ENCODE measurements at regions not wholly inside any gene's neighbourhood (a gene's known extent, or its start where the extent isn't known, plus 50 kb on each side); places are given as distances from the start of the nearest gene placed in this dataset.

DNA sequence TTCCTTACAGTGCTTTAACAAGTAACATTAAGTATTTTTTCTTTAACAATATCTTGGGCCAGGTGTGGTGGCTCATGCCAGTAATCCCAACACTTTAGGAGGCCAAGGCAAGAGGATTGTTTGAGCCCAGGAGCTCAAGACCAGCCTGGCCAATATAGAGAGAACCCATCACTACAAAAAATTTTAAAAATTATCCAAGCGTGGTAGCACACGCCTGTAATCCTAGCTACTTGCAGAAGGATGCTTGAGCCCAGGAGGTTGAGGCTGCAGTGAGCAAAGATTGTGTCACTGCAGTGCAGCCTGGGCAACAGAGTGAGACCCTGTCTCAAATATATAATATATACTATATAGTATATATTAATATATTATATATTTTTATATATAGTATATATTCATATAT, 162.2 kb downstream of the ZNF674 start:
- TF ChIP-seq RERE (CRISPR knock-in tag; IDR thresholded peaks at IDR 0.05; ENCODE audit: borderline replicate concordance): no peak
- no peak for TF ChIP-seq YY1 (IDR thresholded peaks at IDR 0.05; ENCODE audit: borderline replicate concordance in 1 of 3, control insufficient read depth in 1 of 3, extremely low read depth in 1 of 3, insufficient read depth in 3 of 3, insufficient read length in 1 of 3, insufficient replicate concordance in 2 of 3, low read depth in 1 of 3, low read length in 2 of 3)
- TF ChIP-seq, protein P1, sequence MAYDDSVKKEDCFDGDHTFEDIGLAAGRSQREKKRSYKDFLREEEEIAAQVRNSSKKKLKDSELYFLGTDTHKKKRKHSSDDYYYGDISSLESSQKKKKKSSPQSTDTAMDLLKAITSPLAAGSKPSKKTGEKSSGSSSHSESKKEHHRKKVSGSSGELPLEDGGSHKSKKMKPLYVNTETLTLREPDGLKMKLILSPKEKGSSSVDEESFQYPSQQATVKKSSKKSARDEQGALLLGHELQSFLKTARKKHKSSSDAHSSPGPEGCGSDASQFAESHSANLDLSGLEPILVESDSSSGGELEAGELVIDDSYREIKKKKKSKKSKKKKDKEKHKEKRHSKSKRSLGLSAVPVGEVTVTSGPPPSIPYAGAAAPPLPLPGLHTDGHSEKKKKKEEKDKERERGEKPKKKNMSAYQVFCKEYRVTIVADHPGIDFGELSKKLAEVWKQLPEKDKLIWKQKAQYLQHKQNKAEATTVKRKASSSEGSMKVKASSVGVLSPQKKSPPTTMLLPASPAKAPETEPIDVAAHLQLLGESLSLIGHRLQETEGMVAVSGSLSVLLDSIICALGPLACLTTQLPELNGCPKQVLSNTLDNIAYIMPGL (CRISPR knock-in tag; IDR thresholded peaks at IDR 0.05): no peak
- no peak for TF ChIP-seq ZNF24 (IDR thresholded peaks at IDR 0.05)
- TF ChIP-seq PTBP1 (IDR thresholded peaks at IDR 0.05; ENCODE audit: low read depth, low read length): no peak
- no peak for TF ChIP-seq POLR2A (conservative IDR thresholded peaks at IDR 0.05)
- TF ChIP-seq HNRNPUL1 (IDR thresholded peaks at IDR 0.05; ENCODE audit: low read length): no peak
- no peak for TF ChIP-seq RAD21 (CRISPR knock-in tag; conservative IDR thresholded peaks at IDR 0.05 in 1 of 2, IDR thresholded peaks at IDR 0.05 in 1 of 2)
- TF ChIP-seq GABPA (tag; conservative IDR thresholded peaks at IDR 0.05; ENCODE audit: low read depth): no peak
